NCI-H146 treated with DMSO at 0.1 percent for 48 hours (cell line): ENCODE measurements at regions not wholly inside any gene's neighbourhood (a gene's known extent, or its start where the extent isn't known, plus 50 kb on each side); places are given as distances from the start of the nearest gene placed in this dataset.
"Not testable (repeated sequence)": the region's sequence is repeated elsewhere in the genome, so short reads cannot be mapped to it uniquely, and the experiment has no call there.

Experiments used
- DNase-seq: peaks from one replicate; lab custom pipeline; 2025; ENCODE audit not compliant: unreplicated experiment; lab: John Stamatoyannopoulos, UW

- DNase-seq: no peak
Observed at GRCh38 chr7:131653418-131654248, 97.2 kb upstream of the PODXL start.

GRCh38 chr7:131652934-131653333, 96.5 kb upstream of the PODXL start:
- no peak for DNase-seq

GRCh38 chr7:131652194-131652593, 95.8 kb upstream of the PODXL start:
- DNase-seq: no peak

- DNase-seq: no peak
Observed at GRCh38 chr7:131649879-131650278, 93.5 kb upstream of the PODXL start.

GRCh38 chr7:131649003-131649541, 92.6 kb upstream of the PODXL start:
- DNase-seq: no peak

- no peak for DNase-seq
Observed at GRCh38 chr7:131648491-131648890, 92.1 kb upstream of the PODXL start.

GRCh38 chr7:131646203-131646602, 89.8 kb upstream of the PODXL start:
- DNase-seq: no peak

- DNase-seq: no peak
Observed at GRCh38 chr7:131642429-131642828, 86.0 kb upstream of the PODXL start.

GRCh38 chr7:131640686-131641085, 84.3 kb upstream of the PODXL start:
- DNase-seq: no peak

GRCh38 chr7:131638641-131639430, 82.4 kb upstream of the PODXL start:
- peak; percentile 40 for DNase-seq

GRCh38 chr7:131637859-131638258, 81.4 kb upstream of the PODXL start:
- DNase-seq: no peak

- DNase-seq: no peak
Observed at GRCh38 chr7:131636092-131636491, 79.7 kb upstream of the PODXL start.

GRCh38 chr7:131634197-131634596, 77.8 kb upstream of the PODXL start:
- not testable (repeated sequence) for DNase-seq

GRCh38 chr7:131633342-131633843, 77.0 kb upstream of the PODXL start:
- no peak for DNase-seq

GRCh38 chr7:131630427-131630826, 74.0 kb upstream of the PODXL start:
- DNase-seq: no peak

GRCh38 chr7:131629217-131629882, 72.9 kb upstream of the PODXL start:
- no peak for DNase-seq

GRCh38 chr7:131628634-131629033, 72.2 kb upstream of the PODXL start:
- no peak for DNase-seq

GRCh38 chr7:131627735-131628190, 71.3 kb upstream of the PODXL start:
- peak; percentile 79 for DNase-seq

GRCh38 chr7:131626643-131627042, 70.2 kb upstream of the PODXL start:
- DNase-seq: no peak

GRCh38 chr7:131625817-131626372, 69.5 kb upstream of the PODXL start:
- no peak for DNase-seq

GRCh38 chr7:131625345-131625744, 68.9 kb upstream of the PODXL start:
- not testable (repeated sequence) for DNase-seq
